Midbrain (tissue), 1 donor: ENCODE measurements at regions not wholly inside any gene's neighbourhood (a gene's known extent, or its start where the extent isn't known, plus 50 kb on each side); places are given as distances from the start of the nearest gene placed in this dataset.

Experiments used
- DNase-seq: peaks from one replicate; lab custom pipeline; 2025; lab: John Stamatoyannopoulos, UW

- DNase-seq = no peak
Observed at GRCh38 chrX:107502316-107502715, 52.9 kb downstream of the FRMPD3 start.

GRCh38 chrX:107504006-107504405, 54.6 kb downstream of the FRMPD3 start:
- DNase-seq = no peak

GRCh38 chrX:107505223-107505622, 55.8 kb downstream of the FRMPD3 start:
- DNase-seq = no peak

GRCh38 chrX:107506596-107507031, 57.2 kb downstream of the FRMPD3 start:
- DNase-seq = no peak

GRCh38 chrX:107507093-107507743, 57.8 kb downstream of the FRMPD3 start:
- DNase-seq = no peak

GRCh38 chrX:107507744-107508117, 58.3 kb downstream of the FRMPD3 start:
- no peak for DNase-seq

GRCh38 chrX:107508925-107509324, 59.5 kb downstream of the FRMPD3 start:
- DNase-seq = no peak

GRCh38 chrX:107514944-107515343, 65.5 kb downstream of the FRMPD3 start:
- no peak for DNase-seq

GRCh38 chrX:107521877-107522586, 72.6 kb downstream of the FRMPD3 start:
- no peak for DNase-seq

GRCh38 chrX:107522901-107523300, 73.4 kb downstream of the FRMPD3 start:
- no peak for DNase-seq

- no peak for DNase-seq
Observed at GRCh38 chrX:107526141-107526540, 76.7 kb downstream of the FRMPD3 start.

- no peak for DNase-seq
Observed at GRCh38 chrX:107530141-107530540, 80.7 kb downstream of the FRMPD3 start.

- DNase-seq = no peak
Observed at GRCh38 chrX:107537815-107538214, 88.4 kb downstream of the FRMPD3 start.

GRCh38 chrX:107541244-107541643, 87.1 kb upstream of the PRPS1 start:
- DNase-seq = no peak

GRCh38 chrX:107542040-107542439, 86.3 kb upstream of the PRPS1 start:
- no peak for DNase-seq

GRCh38 chrX:107542500-107542899, 85.8 kb upstream of the PRPS1 start:
- DNase-seq = peak; percentile 31

GRCh38 chrX:107547621-107548020, 80.7 kb upstream of the PRPS1 start:
- no peak for DNase-seq

- DNase-seq = no peak
Observed at GRCh38 chrX:107548775-107549174, 79.5 kb upstream of the PRPS1 start.

GRCh38 chrX:107549504-107549903, 78.8 kb upstream of the PRPS1 start:
- DNase-seq = no peak

- peak; percentile 20 for DNase-seq
Observed at GRCh38 chrX:107551546-107551945, 76.8 kb upstream of the PRPS1 start.

GRCh38 chrX:107552930-107553329, 75.4 kb upstream of the PRPS1 start:
- DNase-seq = no peak

- no peak for DNase-seq
Observed at GRCh38 chrX:107556967-107557366, 71.3 kb upstream of the PRPS1 start.

GRCh38 chrX:107559506-107559905, 68.8 kb upstream of the PRPS1 start:
- DNase-seq = no peak

GRCh38 chrX:107560041-107560440, 68.3 kb upstream of the PRPS1 start:
- no peak for DNase-seq
